H9 (cell line): ENCODE measurements at regions not wholly inside any gene's neighbourhood (a gene's known extent, or its start where the extent isn't known, plus 50 kb on each side); places are given as distances from the start of the nearest gene placed in this dataset.

Experiments used
- DNase-seq: peaks from one replicate; pipeline ENCODE4 v3.0.0-alpha.2; 2017
- H2AFZ ChIP-seq: one replicate; pipeline ENCODE4 v1.6.1; 2013; ENCODE audit warnings: mild to moderate bottlenecking, low read length, control low read depth, moderate library complexity
- H2AK5ac ChIP-seq: 2 replicates; pipeline ENCODE4 v1.6.1; 2013; ENCODE audit warnings: low read length, control low read depth, mixed read lengths; ENCODE audit not compliant: insufficient read length
- H2BK120ac ChIP-seq: one replicate; pipeline ENCODE4 v1.6.1; 2013; ENCODE audit warnings: low read depth, mild to moderate bottlenecking, low read length, control low read depth, inconsistent platforms; ENCODE audit not compliant: poor library complexity, severe bottlenecking
- H2BK12ac ChIP-seq: 2 replicates; pipeline ENCODE4 v1.6.1; 2013; ENCODE audit warnings: low read length, control low read depth, mixed read lengths, low read depth; ENCODE audit not compliant: insufficient read length
- H2BK15ac ChIP-seq: 2 replicates; pipeline ENCODE4 v1.6.1; 2013; ENCODE audit warnings: low read depth, low read length, control low read depth
- H2BK20ac ChIP-seq: one replicate; pipeline ENCODE4 v1.6.1; 2013; ENCODE audit warnings: low read depth, mild to moderate bottlenecking, low read length, control low read depth, inconsistent platforms; ENCODE audit not compliant: poor library complexity, severe bottlenecking
- H2BK5ac ChIP-seq: 2 replicates; pipeline ENCODE4 v1.6.1; 2013; ENCODE audit warnings: low read length, control low read depth, mixed read lengths; ENCODE audit not compliant: insufficient read length
- H3K14ac ChIP-seq: 2 replicates; pipeline ENCODE4 v1.6.1; 2013; ENCODE audit warnings: low read length, control low read depth; ENCODE audit not compliant: insufficient read depth
- H3K18ac ChIP-seq: 2 replicates; pipeline ENCODE4 v1.6.1; 2013; ENCODE audit warnings: low read depth, mild to moderate bottlenecking, mixed read lengths, low read length, control low read depth; ENCODE audit not compliant: insufficient read length
- H3K23ac ChIP-seq: 2 replicates; pipeline ENCODE4 v1.6.1; 2013; ENCODE audit warnings: low read length, control low read depth, mixed read lengths, low read depth; ENCODE audit not compliant: insufficient read length
- H3K23me2 ChIP-seq: 2 replicates; pipeline ENCODE4 v1.6.1; 2013; ENCODE audit warnings: low read depth, mild to moderate bottlenecking, mixed read lengths, low read length, control low read depth; ENCODE audit not compliant: insufficient read length, poor library complexity, severe bottlenecking
- H3K27ac ChIP-seq: 2 replicates; pipeline ENCODE4 v1.5.1; 2013; ENCODE audit warnings: low read length, control low read depth, mixed read lengths, low read depth; ENCODE audit not compliant: insufficient read length
- H3K27me3 ChIP-seq: 2 replicates; pipeline ENCODE4 v1.6.1; 2013; ENCODE audit warnings: low read length, control low read depth, inconsistent platforms; ENCODE audit not compliant: insufficient read depth
- H3K4ac ChIP-seq: 2 replicates; pipeline ENCODE4 v1.6.1; 2013; ENCODE audit warnings: low read depth, mild to moderate bottlenecking, control low read depth, inconsistent platforms, low read length, moderate library complexity
- H3K4me1 ChIP-seq: 2 replicates; pipeline ENCODE4 v1.6.1; 2013; ENCODE audit warnings: low read length, control low read depth, inconsistent platforms; ENCODE audit not compliant: insufficient read depth
- H3K4me2 ChIP-seq: 2 replicates; pipeline ENCODE4 v1.6.1; 2013; ENCODE audit warnings: low read length, control low read depth, mixed read lengths; ENCODE audit not compliant: insufficient read length, insufficient read depth
- H3K56ac ChIP-seq: 2 replicates; pipeline ENCODE4 v1.6.1; 2013; ENCODE audit warnings: low read depth, mild to moderate bottlenecking, mixed read lengths, low read length, control low read depth; ENCODE audit not compliant: insufficient read length
- H3K79me1 ChIP-seq: 2 replicates; pipeline ENCODE4 v1.6.1; 2013; ENCODE audit warnings: low read depth, mild to moderate bottlenecking, moderate library complexity, low read length, control low read depth, inconsistent platforms; ENCODE audit not compliant: insufficient read depth, poor library complexity, severe bottlenecking
- H3K79me2 ChIP-seq: 2 replicates; pipeline ENCODE4 v1.6.1; 2013; ENCODE audit warnings: low read length, control low read depth, inconsistent platforms; ENCODE audit not compliant: insufficient read depth
- H3K9ac ChIP-seq: 2 replicates; pipeline ENCODE4 v1.6.1; 2013; ENCODE audit warnings: low read length, control low read depth, mixed read lengths; ENCODE audit not compliant: insufficient read length; ENCODE audit errors: extremely low read depth
- H3K9me3 ChIP-seq: one replicate; pipeline ENCODE4 v1.6.1; 2013; ENCODE audit warnings: low read depth, low read length, inconsistent platforms; ENCODE audit not compliant: control insufficient read depth
- H3T11ph ChIP-seq: one replicate; pipeline ENCODE4 v1.6.1; 2013; ENCODE audit warnings: mild to moderate bottlenecking, low read length, control low read depth, inconsistent platforms
- H4K20me1 ChIP-seq: one replicate; pipeline ENCODE4 v1.6.1; 2013; ENCODE audit not compliant: control insufficient read depth, insufficient read length, insufficient read depth
- H4K5ac ChIP-seq: 2 replicates; pipeline ENCODE4 v1.6.1; 2013; ENCODE audit warnings: low read depth, mild to moderate bottlenecking, mixed read lengths, low read length, control low read depth; ENCODE audit not compliant: insufficient read length
- H4K8ac ChIP-seq: replicated peaks from 2 replicates; pipeline ENCODE4 v1.6.1; 2013; ENCODE audit warnings: low read length, control low read depth, mixed read lengths, low read depth; ENCODE audit not compliant: insufficient read length
- H4K91ac ChIP-seq: 2 replicates; pipeline ENCODE4 v1.6.1; 2013; ENCODE audit warnings: low read depth, mild to moderate bottlenecking, moderate library complexity, mixed read lengths, low read length, control low read depth; ENCODE audit not compliant: insufficient read length
- H3K27ac Mint-ChIP-seq, 3 experiments: 2 replicates in 2 of 3; 3 replicates in 1 of 3; pipeline ENCODE4 v1.8.0; 2020 to 2021; ENCODE audit warnings: mixed read lengths in 3 of 3, mild to moderate bottlenecking in 1 of 3, moderate library complexity in 1 of 3
- H3K27me3 Mint-ChIP-seq: 2 replicates; pipeline ENCODE4 v1.8.0; 2021; ENCODE audit warnings: low read depth, mild to moderate bottlenecking, moderate library complexity, mixed read lengths
- H3K36me3 Mint-ChIP-seq, 3 experiments: 2 replicates in 2 of 3; 3 replicates in 1 of 3; pipeline ENCODE4 v1.8.0; 2020 to 2021; ENCODE audit warnings: low read depth in 3 of 3, mixed read lengths in 3 of 3; ENCODE audit not compliant: insufficient read depth in 1 of 3
- H3K4me1 Mint-ChIP-seq, 2 experiments: 2 replicates each; pipeline ENCODE4 v1.8.0; 2020; ENCODE audit warnings: mixed read lengths in 2 of 2
- H3K4me3 Mint-ChIP-seq, 2 experiments: 2 replicates in 1 of 2; 3 replicates in 1 of 2; pipeline ENCODE4 v1.8.0; 2020 to 2021; ENCODE audit warnings: mild to moderate bottlenecking in 2 of 2, mixed read lengths in 2 of 2, moderate library complexity in 1 of 2
- H3K9me3 Mint-ChIP-seq, 2 experiments: 2 replicates in 1 of 2; 3 replicates in 1 of 2; pipeline ENCODE4 v1.8.0; 2020; ENCODE audit warnings: mild to moderate bottlenecking in 2 of 2, mixed read lengths in 2 of 2, moderate library complexity in 1 of 2
- CTCF ChIP-seq: fragments of 200-600 bp; sonication (generic); conservative IDR thresholded peaks from 3 replicates; pipeline ENCODE4 v1.8.0; 2021; ENCODE audit warnings: antibody characterized with exemption, mild to moderate bottlenecking
- WGBS: extraction: QIAGEN DNeasy Blood & Tissue Kit; methylation state at CpG from one replicate; pipeline ENCODE4 v1.1.7; 2013; ENCODE audit warnings: missing lambda C conversion rate, low lambda C conversion rate, mixed read lengths; ENCODE audit not compliant: insufficient read length; ENCODE audit errors: extremely low coverage; 5-methylcytosine and 5-hydroxymethylcytosine counted together

- no peak overlapping the region for H2BK15ac ChIP-seq
- no peak for DNase-seq
- no peaks in the 10 kb centered on the region for H3K9me3 ChIP-seq
- H3K23ac ChIP-seq: no peak overlapping the region
- H3K4me1 ChIP-seq: peaks cover under 1% of the 10 kb centered on the region; the same call in 1 of the 2 replicates
- no peak overlapping the region for H3K18ac ChIP-seq
- no peak overlapping the region for H3K27ac ChIP-seq
- no peak overlapping the region for H2BK20ac ChIP-seq
- no peak overlapping the region for H2AK5ac ChIP-seq
- no peak overlapping the region for H3K4me3 Mint-ChIP-seq
- H2BK12ac ChIP-seq: no peak overlapping the region
- no peak for TF ChIP-seq CTCF
- peaks cover 3% of the 10 kb centered on the region; the same call in 1 of the 2 replicates for H3K27me3 Mint-ChIP-seq
- no peak overlapping the region for H2BK5ac ChIP-seq
- no peak overlapping the region for H4K8ac ChIP-seq
- H3K27me3 ChIP-seq: no peaks in the 10 kb centered on the region
- no peak overlapping the region for H3K9ac ChIP-seq
- no peak overlapping the region for H3K4ac ChIP-seq
- no peak overlapping the region for H2BK120ac ChIP-seq
- no peaks in the 10 kb centered on the region for H3K79me2 ChIP-seq
- no peak overlapping the region for H2AFZ ChIP-seq
- H3K4me1 Mint-ChIP-seq: peaks cover 5 to 24% of the 10 kb centered on the region in 2 experiments
- H3T11ph ChIP-seq: no peak overlapping the region
- no CpG with 5 or more reads among the region's 12 CpGs for WGBS
- H3K9me3 Mint-ChIP-seq: no peaks in the 10 kb centered on the region; a peak in 1 of 5 replicates
- no peaks in the 10 kb centered on the region for H3K23me2 ChIP-seq
- peak overlapping the region in 2 of 3 experiments; percentile 32 to 35; a peak in 2 of 7 replicates for H3K27ac Mint-ChIP-seq
- no peaks in the 10 kb centered on the region for H3K79me1 ChIP-seq
- H4K5ac ChIP-seq: no peak overlapping the region
- H3K4me2 ChIP-seq: no peak overlapping the region
- H3K14ac ChIP-seq: no peak overlapping the region
- no peaks in the 10 kb centered on the region for H3K36me3 Mint-ChIP-seq
- H4K91ac ChIP-seq: no peak overlapping the region
- H3K56ac ChIP-seq: no peak overlapping the region
- H4K20me1 ChIP-seq: no peaks in the 10 kb centered on the region
Observed at GRCh38 chr20:50311308-50312001, 120.8 kb downstream of the CEBPB start.
